Prostate gland (tissue), 2 donors: ENCODE measurements at regions not wholly inside any gene's neighbourhood (a gene's known extent, or its start where the extent isn't known, plus 50 kb on each side); places are given as distances from the start of the nearest gene placed in this dataset.

Experiments used
- DNase-seq: peaks from one replicate; pipeline ENCODE4 v3.0.0-alpha.2; 2019; ENCODE audit warnings: low spot score
- H3K27ac ChIP-seq, 2 donors: fragments of 200-600 bp; sonication (generic); 2 replicates each; pipeline ENCODE4 v1.5.1; 2017 to 2019
- H3K27me3 ChIP-seq: fragments of 200-600 bp; sonication (generic); replicated peaks from 2 replicates; pipeline ENCODE4 v1.5.1; 2019; ENCODE audit not compliant: insufficient read depth
- H3K36me3 ChIP-seq, 2 donors: fragments of 200-600 bp; sonication (generic); 1 replicate in 1 of 2; 2 replicates in 1 of 2; pipeline versions ENCODE4 v1.5.1 to v1.8.1; 2017 to 2019
- H3K4me1 ChIP-seq: fragments of 200-600 bp; sonication (generic); replicated peaks from 2 replicates; pipeline ENCODE4 v1.5.1; 2019
- H3K4me3 ChIP-seq, 2 donors: fragments of 200-600 bp; sonication (generic); 2 replicates each; pipeline ENCODE4 v1.5.1; 2017 to 2019
- H3K9me3 ChIP-seq: fragments of 200-600 bp; sonication (generic); 2 replicates; pipeline ENCODE4 v1.5.1; 2017
- POLR2A ChIP-seq: fragments of 450-650 bp; IDR thresholded peaks from one replicate; pipeline ENCODE4 v1.6.1; 2016; ENCODE audit warnings: antibody characterized with exemption, mild to moderate bottlenecking
- POLR2AphosphoS5 ChIP-seq: sonication (generic); formaldehyde crosslinking; IDR thresholded peaks from one replicate; pipeline ENCODE4 v1.6.1; 2017; ENCODE audit warnings: antibody characterized with exemption
- WGBS: methylation state at CpG from one replicate; pipeline ENCODE4 v1.1.5; 2018; 5-methylcytosine and 5-hydroxymethylcytosine counted together
- intact Hi-C: fragments of 100-400 bp; cut with DNase I; formaldehyde crosslinking; loops from one replicate; pipeline ENCODE4 v1.14.2; 2022
- TF ChIP-seq, protein P1 (sequence below), 4 experiments: fragments of 200-600 bp in 2 of 4; fragments of 450-650 bp in 2 of 4; sonication (generic) in 2 of 4; IDR thresholded peaks; 1 replicate in 3 of 4; 2 replicates in 1 of 4; pipeline ENCODE4 v1.5.1; 2016 to 2019; ENCODE audit warnings: antibody characterized with exemption in 4 of 4, mild to moderate bottlenecking in 2 of 4, moderate library complexity in 2 of 4

DNA sequence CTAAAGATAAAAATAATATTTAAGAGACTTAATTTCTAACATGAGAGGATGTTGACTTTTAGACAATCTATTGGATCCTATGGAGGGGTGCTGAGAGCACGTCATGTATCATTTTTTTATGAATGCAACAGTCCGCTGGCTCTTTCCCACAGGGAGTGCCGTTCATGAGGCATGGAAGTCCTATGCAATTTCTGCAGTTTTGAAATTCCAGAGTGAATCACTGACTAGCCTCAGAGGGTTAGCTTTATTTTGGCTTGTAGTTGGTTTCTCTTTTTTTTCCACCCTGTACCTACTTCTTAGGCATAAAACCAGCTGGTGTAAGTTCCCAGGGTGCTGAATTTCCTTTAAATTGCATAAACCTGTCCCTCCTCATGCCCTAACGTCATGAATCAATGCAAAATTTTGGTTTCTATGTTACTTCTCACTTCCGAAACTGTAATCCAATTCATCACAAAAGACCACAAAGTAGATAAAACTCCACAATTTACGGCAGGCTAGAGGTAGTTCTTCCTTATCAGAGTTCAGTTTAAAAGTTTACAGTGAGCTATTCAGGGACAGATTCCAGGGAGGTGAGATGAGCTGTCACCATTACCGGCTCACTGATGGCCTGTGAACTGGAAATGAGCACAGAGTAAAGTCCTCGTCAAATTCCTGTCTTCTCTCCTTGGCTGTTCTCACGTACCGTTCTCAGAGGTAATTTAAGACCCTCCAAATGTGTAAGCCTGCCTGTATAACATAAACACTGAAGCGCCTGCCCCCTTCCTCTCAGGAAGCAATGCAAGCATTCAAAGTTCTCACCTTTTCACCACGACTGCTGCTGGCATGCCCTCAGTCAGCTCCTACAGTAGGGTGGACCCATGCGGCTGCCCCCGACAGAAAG lies 216.6 kb upstream of the SLC10A2 start:
- Histone ChIP-seq H3K36me3 (no peaks in the 10 kb centered on the region), H3K27ac (no peak overlapping the region), H3K27me3 (no peaks in the 10 kb centered on the region), H3K4me1 (no peaks in the 10 kb centered on the region), H3K4me3 (no peak overlapping the region), H3K9me3 (no peaks in the 10 kb centered on the region)
- no peak for TF ChIP-seq POLR2AphosphoS5
- TF ChIP-seq, protein P1, sequence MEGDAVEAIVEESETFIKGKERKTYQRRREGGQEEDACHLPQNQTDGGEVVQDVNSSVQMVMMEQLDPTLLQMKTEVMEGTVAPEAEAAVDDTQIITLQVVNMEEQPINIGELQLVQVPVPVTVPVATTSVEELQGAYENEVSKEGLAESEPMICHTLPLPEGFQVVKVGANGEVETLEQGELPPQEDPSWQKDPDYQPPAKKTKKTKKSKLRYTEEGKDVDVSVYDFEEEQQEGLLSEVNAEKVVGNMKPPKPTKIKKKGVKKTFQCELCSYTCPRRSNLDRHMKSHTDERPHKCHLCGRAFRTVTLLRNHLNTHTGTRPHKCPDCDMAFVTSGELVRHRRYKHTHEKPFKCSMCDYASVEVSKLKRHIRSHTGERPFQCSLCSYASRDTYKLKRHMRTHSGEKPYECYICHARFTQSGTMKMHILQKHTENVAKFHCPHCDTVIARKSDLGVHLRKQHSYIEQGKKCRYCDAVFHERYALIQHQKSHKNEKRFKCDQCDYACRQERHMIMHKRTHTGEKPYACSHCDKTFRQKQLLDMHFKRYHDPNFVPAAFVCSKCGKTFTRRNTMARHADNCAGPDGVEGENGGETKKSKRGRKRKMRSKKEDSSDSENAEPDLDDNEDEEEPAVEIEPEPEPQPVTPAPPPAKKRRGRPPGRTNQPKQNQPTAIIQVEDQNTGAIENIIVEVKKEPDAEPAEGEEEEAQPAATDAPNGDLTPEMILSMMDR (IDR thresholded peaks at IDR 0.05): no peak
- no peak for TF ChIP-seq POLR2A
- DNase-seq: no peak
- intact Hi-C loops: no loop called here
- 45% methylated on average over 14 of the region's 14 CpGs for WGBS

DNA sequence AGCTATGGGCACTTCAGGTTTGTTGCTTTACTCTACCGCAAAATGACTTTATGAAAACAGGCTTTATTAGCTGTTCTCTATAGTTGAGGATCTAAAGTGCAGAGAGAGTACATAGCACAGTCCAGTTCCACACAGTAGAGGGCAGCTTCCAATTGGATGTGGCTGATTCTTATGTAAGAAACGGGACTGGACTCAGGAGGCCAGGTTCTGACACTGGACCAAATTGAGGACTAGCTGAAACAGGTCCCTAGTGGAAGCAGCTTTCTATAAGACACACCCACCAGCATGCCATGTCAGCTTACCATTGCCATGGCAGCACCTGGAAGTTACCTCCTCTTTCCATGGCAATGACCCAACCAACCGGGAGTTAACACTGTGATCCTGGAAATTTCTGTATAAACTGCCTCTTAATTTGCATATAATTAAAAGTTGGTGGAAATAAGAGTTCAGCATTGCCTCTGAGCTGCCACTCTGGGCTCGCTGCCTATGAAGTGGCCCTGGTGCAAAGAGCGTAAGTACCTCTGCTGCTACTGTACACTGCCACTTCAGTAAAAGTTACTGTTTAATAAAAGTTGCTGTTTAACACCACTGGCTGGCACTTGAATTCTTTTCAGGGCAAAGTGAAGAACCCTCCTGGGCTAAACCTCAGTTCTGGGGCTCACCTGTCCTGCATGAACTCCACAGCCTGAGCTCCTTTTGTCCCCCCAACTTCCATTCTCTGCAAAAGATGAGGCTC lies 211.9 kb upstream of the SLC10A2 start:
- H3K27me3 ChIP-seq: no peaks in the 10 kb centered on the region
- H3K36me3 ChIP-seq: no peaks in the 10 kb centered on the region
- DNase-seq: no peak
- no peaks in the 10 kb centered on the region for H3K9me3 ChIP-seq
- H3K4me1 ChIP-seq: no peaks in the 10 kb centered on the region
- 61% methylated on average over 5 of the region's 5 CpGs for WGBS
- H3K27ac ChIP-seq: no peak overlapping the region
- TF ChIP-seq POLR2AphosphoS5 (no peak), POLR2A (no peak)
- TF ChIP-seq, protein P1 (IDR thresholded peaks at IDR 0.05): no peak
- intact Hi-C loops: no loop called here
- H3K4me3 ChIP-seq: no peak overlapping the region

DNA sequence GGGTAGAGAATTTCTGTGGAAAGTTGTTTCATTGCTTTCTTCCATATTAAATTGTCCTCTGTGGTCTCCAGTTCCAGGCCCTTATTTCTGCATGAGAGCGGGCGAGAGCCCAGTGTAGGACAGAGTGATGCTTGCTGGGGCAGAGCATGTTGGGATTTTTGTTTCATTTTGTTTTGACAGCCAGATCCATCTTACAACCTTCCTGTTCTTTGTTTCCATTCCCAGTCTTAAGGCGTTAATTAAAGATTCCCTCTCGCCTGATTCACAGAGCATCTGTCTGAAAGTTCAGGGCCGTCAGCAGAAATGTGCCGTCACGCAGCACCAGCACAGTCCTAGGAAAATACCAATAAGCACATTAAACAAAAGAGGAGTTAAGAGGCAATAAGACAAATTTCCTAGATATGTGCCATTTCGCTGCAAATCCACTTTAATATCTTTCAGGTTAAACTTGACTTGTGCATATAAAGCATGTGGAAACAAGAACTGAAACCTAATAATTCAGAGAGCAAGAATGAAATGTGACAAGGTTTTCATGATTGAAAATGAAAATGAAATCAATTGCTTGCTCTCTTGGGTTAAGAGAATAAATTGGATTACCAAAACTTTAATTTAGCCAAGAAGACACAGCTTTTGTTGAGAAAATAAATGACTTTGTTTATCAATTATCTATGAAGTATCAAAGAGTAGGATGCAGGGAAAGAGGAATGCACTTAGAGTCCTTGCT lies 210.7 kb upstream of the SLC10A2 start:
- intact Hi-C loops: no loop called here
- Histone ChIP-seq H3K36me3 (no peaks in the 10 kb centered on the region), H3K27ac (no peak overlapping the region), H3K4me3 (no peak overlapping the region), H3K27me3 (no peaks in the 10 kb centered on the region), H3K9me3 (no peaks in the 10 kb centered on the region), H3K4me1 (no peaks in the 10 kb centered on the region)
- TF ChIP-seq, protein P1 (IDR thresholded peaks at IDR 0.05): no peak
- TF ChIP-seq POLR2A (no peak), POLR2AphosphoS5 (no peak)
- WGBS: 72% methylated on average over 8 of the region's 8 CpGs
- DNase-seq: no peak

DNA sequence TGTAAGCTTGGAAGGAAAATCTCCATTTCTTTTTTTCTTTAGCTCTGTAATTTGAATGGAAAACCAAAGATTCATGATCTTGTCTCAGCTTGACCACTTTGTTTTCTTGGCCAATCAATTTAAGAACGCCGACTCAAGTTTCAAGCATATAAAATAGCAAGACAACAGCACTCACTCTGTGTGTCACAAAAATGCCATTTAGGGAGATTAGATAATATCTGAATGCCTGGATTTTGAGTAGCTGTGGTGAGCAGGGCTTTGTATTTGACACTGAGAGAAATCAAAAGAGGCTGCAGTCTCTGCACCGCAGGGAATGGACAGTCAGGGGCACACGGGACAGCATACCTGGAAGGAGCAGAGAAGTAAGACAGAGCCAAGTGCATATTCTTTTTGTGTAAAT lies 209.5 kb upstream of the SLC10A2 start:
- WGBS: 21% methylated on average over 4 of the region's 4 CpGs
- no peak overlapping the region for H3K27ac ChIP-seq
- H3K9me3 ChIP-seq: no peaks in the 10 kb centered on the region
- no peak for DNase-seq
- no peak overlapping the region for H3K4me3 ChIP-seq
- H3K4me1 ChIP-seq: no peaks in the 10 kb centered on the region
- intact Hi-C loops: no loop called here
- no peaks in the 10 kb centered on the region for H3K36me3 ChIP-seq
- H3K27me3 ChIP-seq: no peaks in the 10 kb centered on the region
- TF ChIP-seq POLR2A: no peak
- TF ChIP-seq POLR2AphosphoS5: no peak
- TF ChIP-seq, protein P1 (IDR thresholded peaks at IDR 0.05): no peak
